OCI-LY1 (cell line): ENCODE measurements at regions not wholly inside any gene's neighbourhood (a gene's known extent, or its start where the extent isn't known, plus 50 kb on each side); places are given as distances from the start of the nearest gene placed in this dataset.

Source experiments
- H2AFZ ChIP-seq: fragments of 200-600 bp; sonication (generic), shearing (Covaris generic); 2 replicates; pipeline ENCODE4 v1.6.0; 2014; ENCODE audit warnings: antibody characterized with exemption, mild to moderate bottlenecking, low read length
- H3F3A ChIP-seq: fragments of 200-600 bp; sonication (generic), shearing (Covaris generic); 2 replicates; pipeline ENCODE4 v1.6.0; 2014; ENCODE audit warnings: mild to moderate bottlenecking, antibody characterized with exemption, low read length, moderate library complexity; ENCODE audit not compliant: insufficient read depth
- H3K27ac ChIP-seq: fragments of 200-600 bp; sonication (generic); 2 replicates; pipeline ENCODE4 v1.5.1; 2014; ENCODE audit warnings: low read length, mixed run types, mild to moderate bottlenecking, low read depth; ENCODE audit not compliant: poor library complexity, severe bottlenecking
- H3K27me3 ChIP-seq: fragments of 200-600 bp; sonication (generic); 2 replicates; pipeline ENCODE4 v1.6.0; 2014; ENCODE audit warnings: antibody characterized with exemption, mild to moderate bottlenecking, low read length, moderate library complexity; ENCODE audit not compliant: insufficient read depth
- H3K36me3 ChIP-seq: fragments of 200-600 bp; sonication (generic); 2 replicates; pipeline ENCODE4 v1.6.1; 2014; ENCODE audit warnings: mild to moderate bottlenecking, antibody characterized with exemption, low read length, moderate library complexity, mixed read lengths; ENCODE audit not compliant: insufficient read depth
- H3K4me1 ChIP-seq: fragments of 200-600 bp; sonication (generic); 2 replicates; pipeline ENCODE4 v1.5.1; 2014; ENCODE audit warnings: mild to moderate bottlenecking, low read length, moderate library complexity; ENCODE audit not compliant: insufficient read depth, severe bottlenecking
- H3K4me2 ChIP-seq: fragments of 200-600 bp; sonication (generic), shearing (Covaris generic); 2 replicates; pipeline ENCODE4 v1.6.1; 2014; ENCODE audit warnings: low read length
- H3K4me3 ChIP-seq: fragments of 200-600 bp; sonication (generic); 2 replicates; pipeline ENCODE4 v1.5.1; 2014; ENCODE audit warnings: low read length, low read depth, mild to moderate bottlenecking, mixed read lengths; ENCODE audit not compliant: poor library complexity, severe bottlenecking
- H3K79me2 ChIP-seq: fragments of 200-600 bp; shearing (Covaris generic); 2 replicates; pipeline ENCODE4 v1.6.1; 2016; ENCODE audit warnings: mixed run types, low read length, mixed read lengths; ENCODE audit not compliant: insufficient read depth
- H3K9ac ChIP-seq: fragments of 200-600 bp; sonication (generic), shearing (Covaris generic); 2 replicates; pipeline ENCODE4 v1.6.1; 2014; ENCODE audit warnings: mild to moderate bottlenecking, low read length, mixed read lengths
- H3K9me2 ChIP-seq: fragments of 200-600 bp; sonication (generic), shearing (Covaris generic); 2 replicates; pipeline ENCODE4 v1.6.1; 2014; ENCODE audit warnings: low read depth, mild to moderate bottlenecking, low read length, mixed read lengths
- H3K9me3 ChIP-seq: fragments of 200-600 bp; shearing (Covaris generic); 2 replicates; pipeline ENCODE4 v1.6.1; 2014; ENCODE audit warnings: low read length, mixed read lengths
- H4K20me1 ChIP-seq: fragments of 200-600 bp; sonication (generic), shearing (Covaris generic); 2 replicates; pipeline ENCODE4 v1.6.0; 2016; ENCODE audit warnings: mild to moderate bottlenecking, low read length; ENCODE audit not compliant: insufficient read depth
- CTCF ChIP-seq: fragments of 200-600 bp; sonication (generic), shearing (Covaris generic); IDR thresholded peaks from 2 replicates; pipeline ENCODE4 v1.5.1; 2017; ENCODE audit warnings: mild to moderate bottlenecking, antibody characterized with exemption, low read length, moderate library complexity, mixed read lengths
- EZH2 ChIP-seq: fragments of 200-600 bp; sonication (generic), shearing (Covaris generic); IDR thresholded peaks from 2 replicates; pipeline ENCODE4 v1.8.0; 2017; ENCODE audit warnings: borderline replicate concordance, mixed run types, mild to moderate bottlenecking, antibody characterized with exemption, low read length, moderate library complexity, mixed read lengths

- no peak for TF ChIP-seq EZH2
- H4K20me1 ChIP-seq, result no peaks in the 10 kb centered on the region
- no peaks in the 10 kb centered on the region for H3F3A ChIP-seq
- no peak overlapping the region for H3K9ac ChIP-seq
- no peaks in the 10 kb centered on the region for H3K27me3 ChIP-seq
- no peaks in the 10 kb centered on the region for H3K4me1 ChIP-seq
- no peaks in the 10 kb centered on the region for H3K36me3 ChIP-seq
- H3K9me3 ChIP-seq, result no peaks in the 10 kb centered on the region
- no peaks in the 10 kb centered on the region for H3K9me2 ChIP-seq
- H3K27ac ChIP-seq, result no peak overlapping the region
- H3K4me2 ChIP-seq, result no peak overlapping the region
- H2AFZ ChIP-seq, result no peak overlapping the region
- H3K4me3 ChIP-seq, result no peak overlapping the region
- no peaks in the 10 kb centered on the region for H3K79me2 ChIP-seq
Observed at GRCh38 chr3:34294240-34294639, 495.8 kb downstream of the PDCD6IP start.

GRCh38 chr3:34296796-34297195 is 498.4 kb downstream of the PDCD6IP start:
- H3K36me3 ChIP-seq, result no peaks in the 10 kb centered on the region
- no peak overlapping the region for H3K9ac ChIP-seq
- no peak overlapping the region for H3K4me2 ChIP-seq
- no peaks in the 10 kb centered on the region for H3K4me1 ChIP-seq
- no peaks in the 10 kb centered on the region for H3F3A ChIP-seq
- H3K9me3 ChIP-seq, result no peaks in the 10 kb centered on the region
- TF ChIP-seq EZH2 (no peak), CTCF (no peak)
- no peaks in the 10 kb centered on the region for H4K20me1 ChIP-seq
- no peak overlapping the region for H2AFZ ChIP-seq
- no peaks in the 10 kb centered on the region for H3K27me3 ChIP-seq
- H3K27ac ChIP-seq, result no peak overlapping the region
- H3K79me2 ChIP-seq, result no peaks in the 10 kb centered on the region
- no peaks in the 10 kb centered on the region for H3K9me2 ChIP-seq
- no peak overlapping the region for H3K4me3 ChIP-seq

GRCh38 chr3:34298653-34299052 is 500.2 kb downstream of the PDCD6IP start:
- Histone ChIP-seq H3K9ac (no peak overlapping the region), H3K79me2 (no peaks in the 10 kb centered on the region)

More at GRCh38 chr3:34298653-34299052, 500.2 kb downstream of the PDCD6IP start:
- Histone ChIP-seq H3K4me2 (no peak overlapping the region), H4K20me1 (no peaks in the 10 kb centered on the region), H3F3A (no peaks in the 10 kb centered on the region), H2AFZ (no peak overlapping the region), H3K4me1 (no peaks in the 10 kb centered on the region), H3K9me2 (no peaks in the 10 kb centered on the region), H3K27me3 (no peaks in the 10 kb centered on the region), H3K27ac (no peak overlapping the region), H3K4me3 (no peak overlapping the region), H3K9me3 (no peaks in the 10 kb centered on the region), H3K36me3 (no peaks in the 10 kb centered on the region)
- TF ChIP-seq CTCF (no peak), EZH2 (no peak)
